ENCODE measurements at regions not wholly inside any gene's neighbourhood (a gene's known extent, or its start where the extent isn't known, plus 50 kb on each side); places are given as distances from the start of the nearest gene placed in this dataset.

DNA sequence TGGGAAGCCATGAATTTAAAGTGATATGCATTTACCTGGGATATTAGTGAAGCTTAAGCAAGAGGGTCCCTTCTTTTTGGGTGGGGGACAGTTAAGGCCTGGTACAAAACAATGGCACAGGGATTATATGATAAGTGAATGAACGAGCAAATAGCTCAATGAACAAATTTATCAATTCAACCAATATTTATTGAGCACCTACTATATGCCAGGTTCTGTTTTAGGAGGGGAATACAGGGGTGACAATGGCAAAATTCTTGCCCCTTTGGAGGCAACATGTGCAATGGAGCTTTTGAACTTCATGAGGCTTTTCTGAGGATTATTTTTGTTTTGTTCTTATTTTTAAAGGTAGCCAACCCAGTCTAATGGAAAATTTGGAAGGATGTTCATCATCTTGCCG, 68.2 kb downstream of the FOXD2 start:
- TF ChIP-seq TAF1 (IDR thresholded peaks at IDR 0.05; ENCODE audit: borderline replicate concordance, insufficient read depth, low read length) (no peak), REST (IDR thresholded peaks at IDR 0.05; ENCODE audit: insufficient read depth in 1 of 2, low read depth in 2 of 2, low read length in 2 of 2) (no peak), FOXP2 (optimal IDR thresholded peaks at IDR 0.05; ENCODE audit: borderline replicate concordance, extremely low read depth, extremely low read length, insufficient read depth) (no peak), SIN3A (IDR thresholded peaks at IDR 0.05; ENCODE audit: borderline replicate concordance, insufficient read depth, low read length) (no peak), POLR2AphosphoS5 (IDR thresholded peaks at IDR 0.05; ENCODE audit: low read depth, low read length) (no peak)

DNA sequence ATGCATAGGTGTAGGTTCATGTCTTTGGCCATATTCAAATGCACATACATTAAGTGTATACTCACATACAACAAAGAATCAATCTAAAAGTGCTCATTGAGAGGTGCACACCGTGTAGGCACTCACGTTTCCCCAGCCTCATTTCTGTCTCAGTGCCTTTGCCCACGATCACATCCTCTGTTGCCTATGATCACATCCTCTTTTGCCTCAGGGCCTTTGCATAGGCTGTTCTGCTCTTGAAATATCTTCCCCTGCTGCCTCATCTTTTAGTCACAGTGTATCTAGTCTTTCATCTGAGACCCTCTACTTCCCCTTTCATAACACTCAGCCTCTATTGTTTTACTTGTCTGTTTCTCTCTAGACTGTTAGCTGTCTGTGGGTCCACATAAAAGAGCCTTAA, 69.3 kb downstream of the FOXD2 start:
- TF ChIP-seq REST (IDR thresholded peaks at IDR 0.05; ENCODE audit: insufficient read depth in 1 of 2, low read depth in 2 of 2, low read length in 2 of 2) (no peak), FOXP2 (optimal IDR thresholded peaks at IDR 0.05; ENCODE audit: borderline replicate concordance, extremely low read depth, extremely low read length, insufficient read depth) (no peak), TAF1 (IDR thresholded peaks at IDR 0.05; ENCODE audit: borderline replicate concordance, insufficient read depth, low read length) (no peak), SIN3A (IDR thresholded peaks at IDR 0.05; ENCODE audit: borderline replicate concordance, insufficient read depth, low read length) (no peak), POLR2AphosphoS5 (IDR thresholded peaks at IDR 0.05; ENCODE audit: low read depth, low read length) (no peak)

- TF ChIP-seq FOXP2 (optimal IDR thresholded peaks at IDR 0.05; ENCODE audit: borderline replicate concordance, extremely low read depth, extremely low read length, insufficient read depth) (no peak), SIN3A (IDR thresholded peaks at IDR 0.05; ENCODE audit: borderline replicate concordance, insufficient read depth, low read length) (no peak), REST (IDR thresholded peaks at IDR 0.05; ENCODE audit: insufficient read depth in 1 of 2, low read depth in 2 of 2, low read length in 2 of 2) (no peak), TAF1 (IDR thresholded peaks at IDR 0.05; ENCODE audit: borderline replicate concordance, insufficient read depth, low read length) (no peak), POLR2AphosphoS5 (IDR thresholded peaks at IDR 0.05; ENCODE audit: low read depth, low read length) (no peak)
Measured at GRCh38 chr1:47507881-47508701, 70.2 kb downstream of the FOXD2 start.

- no peak for TF ChIP-seq SIN3A (IDR thresholded peaks at IDR 0.05; ENCODE audit: borderline replicate concordance, insufficient read depth, low read length)
- TF ChIP-seq TAF1 (IDR thresholded peaks at IDR 0.05; ENCODE audit: borderline replicate concordance, insufficient read depth, low read length) = no peak
- TF ChIP-seq POLR2AphosphoS5 (IDR thresholded peaks at IDR 0.05; ENCODE audit: low read depth, low read length) = no peak
- TF ChIP-seq REST (IDR thresholded peaks at IDR 0.05; ENCODE audit: insufficient read depth in 1 of 2, low read depth in 2 of 2, low read length in 2 of 2) = no peak
- no peak for TF ChIP-seq FOXP2 (optimal IDR thresholded peaks at IDR 0.05; ENCODE audit: borderline replicate concordance, extremely low read depth, extremely low read length, insufficient read depth)
Measured at GRCh38 chr1:47508702-47509431, 71.0 kb downstream of the FOXD2 start.
